Spinal cord (tissue), 9 donors: ENCODE measurements at regions not wholly inside any gene's neighbourhood (a gene's known extent, or its start where the extent isn't known, plus 50 kb on each side); places are given as distances from the start of the nearest gene placed in this dataset.

ENCODE experiments used
- DNase-seq, 6 donors: peaks; one replicate each; pipeline versions ENCODE4 v3.0.0 to v3.0.0-alpha.2; 2013 to 2015; ENCODE audit warnings: low spot score in 6 of 6, low read depth in 4 of 6
- H3K27ac ChIP-seq: one replicate; pipeline ENCODE4 v1.5.1; 2013; ENCODE audit warnings: low read depth, low read length, control low read depth
- H3K27me3 ChIP-seq: one replicate; pipeline ENCODE4 v1.6.1; 2013; ENCODE audit warnings: low read length; ENCODE audit not compliant: control insufficient read depth, insufficient read depth
- H3K36me3 ChIP-seq: one replicate; pipeline ENCODE4 v1.6.1; 2013; ENCODE audit warnings: low read length; ENCODE audit not compliant: control insufficient read depth, insufficient read depth
- H3K4me1 ChIP-seq: one replicate; pipeline ENCODE4 v1.6.1; 2013; ENCODE audit warnings: low read length; ENCODE audit not compliant: control insufficient read depth, insufficient read depth
- H3K4me3 ChIP-seq: one replicate; pipeline ENCODE4 v1.5.1; 2013; ENCODE audit warnings: low read depth, low read length, control low read depth
- H3K9me3 ChIP-seq: one replicate; pipeline ENCODE4 v1.6.1; 2013; ENCODE audit warnings: low read length; ENCODE audit not compliant: control insufficient read depth, insufficient read depth
- WGBS: methylation state at CpG from one replicate; pipeline ENCODE4 v1.1.5; 2013; ENCODE audit warnings: missing lambda C conversion rate; ENCODE audit not compliant: insufficient coverage; 5-methylcytosine and 5-hydroxymethylcytosine counted together
- donor health status: healthy.

DNA sequence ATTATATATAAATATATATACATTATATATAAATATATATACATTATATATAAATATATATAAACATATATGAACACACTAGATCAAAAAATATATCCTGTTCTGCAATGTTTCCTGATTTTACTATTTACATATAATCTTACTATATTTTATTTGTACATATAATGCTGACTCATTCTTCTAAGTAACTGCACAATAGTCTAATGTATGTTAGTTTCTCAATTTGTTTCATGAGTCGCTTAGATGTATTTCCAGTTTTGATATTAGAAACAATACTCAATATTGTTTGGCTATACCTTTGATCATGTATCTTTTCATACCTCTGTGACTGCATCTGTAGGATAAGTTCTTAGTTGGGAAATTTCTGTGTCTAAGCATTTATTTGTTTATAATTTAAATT, 669.9 kb upstream of the CCDC54 start:
- H3K27me3 ChIP-seq: no peaks in the 10 kb centered on the region
- H3K27ac ChIP-seq: no peak overlapping the region
- H3K4me1 ChIP-seq: no peaks in the 10 kb centered on the region
- H3K4me3 ChIP-seq: no peak overlapping the region
- no peaks in the 10 kb centered on the region for H3K36me3 ChIP-seq
- no CpG with 5 or more reads among the region's 1 CpG for WGBS
- DNase-seq: no peak
- H3K9me3 ChIP-seq: no peaks in the 10 kb centered on the region

DNA sequence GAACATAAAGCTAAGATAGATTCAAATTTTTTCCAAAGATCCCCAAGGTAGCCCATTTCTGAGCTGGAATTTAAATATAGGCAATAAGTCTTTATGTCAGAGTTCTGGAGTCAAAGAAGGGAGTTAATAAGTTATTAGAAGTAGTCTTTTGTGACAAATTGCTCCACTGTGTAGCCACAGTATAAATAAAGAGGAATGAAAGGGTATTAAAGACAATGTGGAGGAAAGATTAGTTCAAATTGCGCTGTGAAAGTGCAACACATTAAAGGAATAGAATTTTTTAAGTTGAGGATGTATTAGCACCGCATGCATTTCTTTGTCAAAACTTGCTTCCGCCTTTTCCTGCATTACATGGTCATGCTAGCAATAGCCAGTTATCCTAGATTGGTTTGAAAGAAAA, 666.6 kb upstream of the CCDC54 start:
- Histone ChIP-seq H3K9me3 (no peaks in the 10 kb centered on the region), H3K36me3 (no peaks in the 10 kb centered on the region), H3K4me1 (no peaks in the 10 kb centered on the region), H3K27me3 (no peaks in the 10 kb centered on the region), H3K27ac (no peak overlapping the region), H3K4me3 (no peak overlapping the region)
- DNase-seq: no peak
- WGBS: 93% methylated on average over 3 of the region's 3 CpGs

DNA sequence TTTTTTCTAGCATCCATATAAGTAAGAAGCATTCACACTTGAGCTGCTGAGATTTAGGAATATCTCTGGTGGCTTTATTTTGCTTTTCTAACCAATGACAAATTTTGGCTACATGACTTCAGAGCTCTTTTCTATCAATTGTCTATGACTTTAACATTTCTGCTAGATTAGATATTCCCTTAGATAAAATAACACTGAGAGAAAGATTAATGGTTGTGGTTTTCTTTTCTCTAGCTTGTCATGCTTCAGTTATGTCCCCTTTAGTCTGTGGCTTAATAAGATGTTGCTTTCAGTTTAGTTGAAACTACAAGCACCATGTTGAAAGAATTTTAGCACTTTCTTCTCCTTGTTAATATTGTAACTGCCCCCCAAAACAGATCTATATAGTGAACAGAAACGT, 665.6 kb upstream of the CCDC54 start:
- H3K27ac ChIP-seq: no peak overlapping the region
- H3K36me3 ChIP-seq: no peaks in the 10 kb centered on the region
- H3K4me3 ChIP-seq: no peak overlapping the region
- no CpG with 5 or more reads among the region's 1 CpG for WGBS
- H3K9me3 ChIP-seq: no peaks in the 10 kb centered on the region
- DNase-seq: no peak
- no peaks in the 10 kb centered on the region for H3K27me3 ChIP-seq
- H3K4me1 ChIP-seq: no peaks in the 10 kb centered on the region

DNA sequence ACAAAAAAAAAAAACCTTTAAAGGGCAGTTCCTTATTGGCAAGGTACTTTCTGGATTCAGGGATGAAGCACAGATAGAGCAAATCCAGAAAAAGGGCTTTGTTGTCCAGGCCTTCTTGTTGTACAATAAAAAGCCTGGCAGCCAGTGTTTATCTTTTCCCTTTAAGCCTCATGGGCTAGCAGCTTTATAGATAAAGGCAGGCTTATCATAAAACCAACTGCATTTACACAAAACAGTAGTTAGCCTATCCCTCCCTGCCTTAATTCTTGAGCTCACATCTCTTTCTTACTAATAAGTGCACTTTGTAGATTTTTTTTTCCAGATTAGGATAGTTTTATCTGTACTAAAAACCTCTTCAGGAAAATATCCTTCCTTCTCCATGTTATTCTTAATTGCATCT, 662.8 kb upstream of the CCDC54 start:
- Histone ChIP-seq H3K36me3 (no peaks in the 10 kb centered on the region), H3K27me3 (no peaks in the 10 kb centered on the region), H3K9me3 (no peaks in the 10 kb centered on the region), H3K4me3 (no peak overlapping the region), H3K27ac (no peak overlapping the region), H3K4me1 (no peaks in the 10 kb centered on the region)
- no peak for DNase-seq

DNA sequence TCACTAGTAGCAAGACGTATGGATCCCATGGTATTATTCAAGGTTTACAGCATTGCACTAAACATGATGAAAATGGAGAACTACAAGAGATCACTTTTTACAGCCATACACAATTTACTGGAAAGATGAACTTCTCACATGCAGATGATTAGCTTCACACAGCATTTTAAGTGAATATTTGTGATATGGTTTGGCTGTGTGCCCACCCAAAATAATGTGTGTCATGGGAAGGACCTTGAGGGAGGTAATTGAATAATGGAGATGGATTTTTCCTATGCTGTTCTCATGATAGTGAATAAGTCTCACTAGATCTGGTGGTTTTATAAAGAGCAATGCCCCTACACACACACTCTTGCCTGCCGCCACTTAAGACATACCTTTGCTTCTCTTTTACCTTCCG, 662.0 kb upstream of the CCDC54 start:
- H3K4me1 ChIP-seq: no peaks in the 10 kb centered on the region
- no peaks in the 10 kb centered on the region for H3K9me3 ChIP-seq
- H3K27me3 ChIP-seq: no peaks in the 10 kb centered on the region
- DNase-seq: no peak
- no peak overlapping the region for H3K27ac ChIP-seq
- WGBS: 100% methylated on average over 2 of the region's 3 CpGs
- H3K4me3 ChIP-seq: no peak overlapping the region
- H3K36me3 ChIP-seq: no peaks in the 10 kb centered on the region

DNA sequence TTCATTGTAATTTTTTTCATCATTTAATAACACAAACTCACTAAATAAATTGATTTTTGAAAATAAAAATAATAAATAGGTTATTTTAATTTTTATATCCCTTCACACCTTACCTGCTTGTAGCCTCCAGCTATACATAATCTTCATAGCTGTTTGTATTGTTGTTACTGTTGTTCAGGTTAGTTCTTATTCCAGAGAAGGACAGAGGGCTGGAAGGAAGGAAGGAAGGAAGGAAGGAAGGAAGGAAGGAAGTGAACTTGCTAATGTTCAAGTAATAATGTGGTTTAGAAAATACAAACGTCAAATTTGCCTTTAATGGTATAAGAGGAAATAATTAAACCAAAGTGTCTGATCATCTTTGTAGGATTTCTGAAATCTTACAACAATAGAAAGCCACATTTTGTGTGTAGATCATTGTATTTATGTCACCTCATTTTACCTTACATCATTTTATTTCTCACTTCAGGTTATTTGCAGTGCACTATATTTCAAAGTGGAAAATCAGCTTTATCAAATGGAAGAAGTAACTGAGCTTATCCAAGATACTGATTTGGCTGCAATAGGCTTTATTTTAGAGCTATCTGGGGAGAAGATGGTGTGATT, 660.0 kb upstream of the CCDC54 start:
- no peaks in the 10 kb centered on the region for H3K27me3 ChIP-seq
- no peaks in the 10 kb centered on the region for H3K9me3 ChIP-seq
- H3K36me3 ChIP-seq: no peaks in the 10 kb centered on the region
- no peak for DNase-seq
- H3K4me3 ChIP-seq: no peak overlapping the region
- WGBS: no CpG with 5 or more reads among the region's 1 CpG
- H3K27ac ChIP-seq: no peak overlapping the region
- H3K4me1 ChIP-seq: no peaks in the 10 kb centered on the region

DNA sequence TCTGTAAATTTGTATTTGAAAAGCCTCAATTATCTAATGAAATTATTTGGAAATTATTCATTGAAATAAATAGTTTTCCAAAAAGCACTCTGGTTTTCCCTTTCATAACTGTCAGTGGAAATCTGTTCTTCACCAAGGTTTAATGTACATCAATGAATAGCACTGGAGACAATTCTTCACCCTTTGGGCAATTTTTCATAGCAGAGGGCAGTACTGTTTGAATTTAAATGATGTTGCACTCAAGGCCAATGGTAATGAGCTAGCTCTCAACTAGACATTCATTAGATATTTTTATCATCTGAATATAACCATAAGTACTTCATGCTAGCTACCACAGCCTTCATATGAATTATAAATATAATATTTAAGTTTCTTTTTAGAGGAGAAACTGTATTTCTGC, 658.2 kb upstream of the CCDC54 start:
- H3K4me1 ChIP-seq: no peaks in the 10 kb centered on the region
- H3K9me3 ChIP-seq: no peaks in the 10 kb centered on the region
- no peak for DNase-seq
- H3K27me3 ChIP-seq: no peaks in the 10 kb centered on the region
- H3K4me3 ChIP-seq: no peak overlapping the region
- no peak overlapping the region for H3K27ac ChIP-seq
- no peaks in the 10 kb centered on the region for H3K36me3 ChIP-seq

DNA sequence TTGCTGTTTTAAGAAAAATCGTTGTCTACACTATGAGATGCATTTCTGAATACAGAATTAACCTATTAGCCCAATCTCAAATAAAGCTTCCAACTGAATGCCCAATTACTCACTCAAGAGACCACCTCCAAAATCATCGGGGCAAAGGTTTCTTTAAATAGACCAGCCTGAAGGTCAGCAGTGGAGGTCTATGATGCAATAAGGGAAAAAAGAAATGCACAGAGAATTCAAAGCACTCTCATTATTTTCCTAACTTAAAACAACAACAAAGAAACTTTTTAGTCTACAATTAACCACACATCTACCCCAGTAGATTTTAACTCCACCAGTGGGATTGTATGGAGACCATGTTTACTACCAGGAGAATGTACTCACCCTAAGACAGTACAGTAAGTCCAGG, 657.7 kb upstream of the CCDC54 start:
- WGBS: no CpG with 5 or more reads among the region's 2 CpGs
- Histone ChIP-seq H3K4me3 (no peak overlapping the region), H3K4me1 (no peaks in the 10 kb centered on the region), H3K27me3 (no peaks in the 10 kb centered on the region), H3K36me3 (no peaks in the 10 kb centered on the region), H3K27ac (no peak overlapping the region), H3K9me3 (no peaks in the 10 kb centered on the region)
- no peak for DNase-seq

DNA sequence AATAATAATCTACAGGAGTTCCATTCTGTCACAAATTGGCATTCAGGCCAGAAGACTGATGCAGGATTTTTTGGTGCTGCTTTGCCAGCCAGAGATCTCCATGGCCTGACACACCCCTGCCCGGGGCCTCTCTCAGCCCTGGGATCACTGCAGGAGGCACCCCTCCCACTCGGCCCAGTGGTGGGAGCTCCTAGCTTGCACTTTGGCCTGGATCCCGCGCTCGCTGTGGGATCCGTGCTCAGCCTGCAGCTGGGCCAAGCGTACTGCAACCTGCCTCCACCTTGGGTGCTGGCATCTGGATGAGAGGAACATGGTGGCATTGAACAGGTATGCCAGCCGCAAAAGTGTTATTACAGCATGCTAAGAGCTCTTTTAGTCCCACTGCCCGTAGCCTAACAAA, 656.7 kb upstream of the CCDC54 start:
- 98% methylated on average over 9 of the region's 9 CpGs for WGBS
- Histone ChIP-seq H3K27me3 (no peaks in the 10 kb centered on the region), H3K27ac (no peak overlapping the region), H3K9me3 (no peaks in the 10 kb centered on the region), H3K4me3 (no peak overlapping the region), H3K4me1 (no peaks in the 10 kb centered on the region), H3K36me3 (no peaks in the 10 kb centered on the region)
- no peak for DNase-seq

DNA sequence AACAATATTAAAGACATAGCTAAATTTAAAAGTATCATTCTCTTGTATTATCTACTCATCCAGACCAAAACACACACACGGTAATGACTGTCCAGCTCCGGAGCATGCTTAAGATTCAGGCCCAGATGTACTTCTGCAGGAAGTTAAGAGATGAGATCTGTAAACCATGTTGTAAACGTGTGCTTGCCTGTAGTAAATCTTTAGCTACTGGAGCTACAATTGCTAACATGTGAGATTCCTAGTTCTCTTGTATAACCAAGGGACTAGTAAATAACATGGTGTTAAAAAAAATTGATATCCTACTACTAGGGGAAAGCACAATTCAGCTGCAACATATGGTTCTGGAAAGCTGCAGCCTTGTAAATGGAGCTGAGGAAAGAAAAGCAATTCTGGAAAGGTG, 651.7 kb upstream of the CCDC54 start:
- WGBS: no CpG with 5 or more reads among the region's 3 CpGs
- Histone ChIP-seq H3K4me3 (no peak overlapping the region), H3K27ac (no peak overlapping the region), H3K27me3 (no peaks in the 10 kb centered on the region), H3K36me3 (no peaks in the 10 kb centered on the region), H3K4me1 (no peaks in the 10 kb centered on the region), H3K9me3 (no peaks in the 10 kb centered on the region)
- DNase-seq: peak in 5 of 6 donors; percentile 1 to 74 (median 4)
